ENCODE measurements at regions not wholly inside any gene's neighbourhood (a gene's known extent, or its start where the extent isn't known, plus 50 kb on each side); places are given as distances from the start of the nearest gene placed in this dataset.

DNA sequence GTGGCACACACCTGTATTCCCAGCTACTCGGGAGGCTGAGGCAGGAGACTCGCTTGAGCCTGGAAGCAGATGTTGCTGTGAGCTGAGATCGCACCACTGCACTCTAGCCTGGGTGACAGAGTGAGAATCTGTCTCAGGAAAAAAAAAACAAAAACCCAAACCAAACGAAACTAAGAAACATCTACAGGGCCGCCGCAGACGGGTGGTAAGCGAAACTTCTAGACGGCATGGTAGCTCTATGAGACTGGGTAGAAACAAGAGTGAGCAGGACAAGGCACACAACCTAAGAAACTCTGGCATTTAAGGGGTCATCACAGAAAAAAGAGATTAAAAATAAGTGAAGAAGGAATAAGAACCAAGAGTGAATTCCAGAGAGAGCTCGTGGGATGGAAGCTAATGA is 454.8 kb upstream of the KLF4 start:
- Histone ChIP-seq H3K4me2 (ENCODE audit: low read length) (no peak overlapping the region), H3K36me3 (ENCODE audit: control insufficient read depth in 1 of 2, insufficient read depth in 2 of 2, low read length in 2 of 2) (no peaks in the 10 kb centered on the region), H3K27ac (ENCODE audit: low read depth, low read length) (no peak overlapping the region), H3K79me2 (ENCODE audit: insufficient read depth, low read length) (no peaks in the 10 kb centered on the region), H4K20me1 (ENCODE audit: insufficient read depth) (no peaks in the 10 kb centered on the region), H2AFZ (ENCODE audit: low read depth, low read length, poor library complexity, severe bottlenecking) (no peak overlapping the region), H3K27me3 (ENCODE audit: insufficient read depth, low read length) (no peaks in the 10 kb centered on the region), H3K9me3 (ENCODE audit: control insufficient read depth in 1 of 2, insufficient read depth in 1 of 2, low read depth in 1 of 2, low read length in 2 of 2) (no peaks in the 10 kb centered on the region), H3K4me3 (replicated peaks in 1 of 2; ENCODE audit: low read depth in 1 of 2, low read length in 2 of 2) (no peak overlapping the region), H3K4me1 (ENCODE audit: control insufficient read depth in 1 of 2, insufficient read depth in 2 of 2, low read length in 2 of 2) (peaks cover 4 to 16% of the 10 kb centered on the region in 2 experiments; a peak in 1 of 4 replicates), H3K9me2 (ENCODE audit: insufficient read depth) (no peaks in the 10 kb centered on the region), H3K9ac (ENCODE audit: low read length) (no peak overlapping the region)
- CTCF ChIA-PET = no interaction called here
- POLR2A ChIA-PET = interaction anchor here (0.6 kb wide), 1 partner anchor 401 kb away, joined by 5 read pairs; no protein-coding TSS in a partner anchor
- DNase-seq (ENCODE audit: low read depth, low spot score) (no peak), ATAC-seq (no peak)
- TF ChIP-seq ZFX (IDR thresholded peaks at IDR 0.05) (no peak), POLR2A (IDR thresholded peaks at IDR 0.05; ENCODE audit: borderline replicate concordance, extremely low read depth, insufficient read depth, insufficient read length) (no peak), RAD21 (IDR thresholded peaks at IDR 0.05; ENCODE audit: low read depth) (no peak), YY1 (IDR thresholded peaks at IDR 0.05; ENCODE audit: extremely low read depth, insufficient replicate concordance, low read depth, low read length) (no peak), ELF1 (IDR thresholded peaks at IDR 0.05; ENCODE audit: borderline replicate concordance, low read depth) (no peak), EZH2 (IDR thresholded peaks at IDR 0.05) (no peak), CEBPB (IDR thresholded peaks at IDR 0.05; ENCODE audit: low read depth) (no peak), JUND (IDR thresholded peaks at IDR 0.05) (no peak), CBX3 (IDR thresholded peaks at IDR 0.05; ENCODE audit: low read depth) (no peak)
- TF ChIP-seq, protein P1, sequence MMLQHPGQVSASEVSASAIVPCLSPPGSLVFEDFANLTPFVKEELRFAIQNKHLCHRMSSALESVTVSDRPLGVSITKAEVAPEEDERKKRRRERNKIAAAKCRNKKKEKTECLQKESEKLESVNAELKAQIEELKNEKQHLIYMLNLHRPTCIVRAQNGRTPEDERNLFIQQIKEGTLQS (IDR thresholded peaks at IDR 0.05) = no peak
- TF ChIP-seq, protein P2, sequence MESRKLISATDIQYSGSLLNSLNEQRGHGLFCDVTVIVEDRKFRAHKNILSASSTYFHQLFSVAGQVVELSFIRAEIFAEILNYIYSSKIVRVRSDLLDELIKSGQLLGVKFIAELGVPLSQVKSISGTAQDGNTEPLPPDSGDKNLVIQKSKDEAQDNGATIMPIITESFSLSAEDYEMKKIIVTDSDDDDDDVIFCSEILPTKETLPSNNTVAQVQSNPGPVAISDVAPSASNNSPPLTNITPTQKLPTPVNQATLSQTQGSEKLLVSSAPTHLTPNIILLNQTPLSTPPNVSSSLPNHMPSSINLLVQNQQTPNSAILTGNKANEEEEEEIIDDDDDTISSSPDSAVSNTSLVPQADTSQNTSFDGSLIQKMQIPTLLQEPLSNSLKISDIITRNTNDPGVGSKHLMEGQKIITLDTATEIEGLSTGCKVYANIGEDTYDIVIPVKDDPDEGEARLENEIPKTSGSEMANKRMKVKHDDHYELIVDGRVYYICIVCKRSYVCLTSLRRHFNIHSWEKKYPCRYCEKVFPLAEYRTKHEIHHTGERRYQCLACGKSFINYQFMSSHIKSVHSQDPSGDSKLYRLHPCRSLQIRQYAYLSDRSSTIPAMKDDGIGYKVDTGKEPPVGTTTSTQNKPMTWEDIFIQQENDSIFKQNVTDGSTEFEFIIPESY (IDR thresholded peaks at IDR 0.05; ENCODE audit: extremely low read depth, insufficient replicate concordance, low read length) = no peak
- TF ChIP-seq, protein P3, sequence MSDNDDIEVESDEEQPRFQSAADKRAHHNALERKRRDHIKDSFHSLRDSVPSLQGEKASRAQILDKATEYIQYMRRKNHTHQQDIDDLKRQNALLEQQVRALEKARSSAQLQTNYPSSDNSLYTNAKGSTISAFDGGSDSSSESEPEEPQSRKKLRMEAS (IDR thresholded peaks at IDR 0.05) = no peak
- no TSS peak for BruUV-seq (replicated peaks)
- intact Hi-C loops (cut with micrococcal nuclease) = no loop called here
- RAD21 ChIA-PET (ENCODE audit: low non-redundant PET in 1 of 2, low total read pairs in 2 of 2, uncharacterized antibody in 2 of 2, unreplicated experiment in 2 of 2) = no interaction called here

Measured in HCT116 (cell line).